HCT116 (cell line): ENCODE measurements at regions not wholly inside any gene's neighbourhood (a gene's known extent, or its start where the extent isn't known, plus 50 kb on each side); places are given as distances from the start of the nearest gene placed in this dataset.

Experiments
- ATAC-seq: fragments of 200-7000 bp; cut with Tn5 transposase; 2 replicates; pipeline ENCODE4 v1.9.1; 2020; ENCODE audit warnings: mild to moderate bottlenecking, moderate library complexity
- BruUV-seq: library from RNA; stranded (reverse); fragments of 400-500 nt; replicated peaks from 2 replicates; lab custom pipeline; 2021; lab: Mats Ljungman, UMichigan
- CTCF ChIA-PET: fragments of 300-600 bp; sonication (Branson Sonifier 250); formaldehyde crosslinking; loops from one replicate; lab custom pipeline; 2021; ENCODE audit warnings: antibody characterized with exemption; lab: Charles Lee
- POLR2A ChIA-PET: fragments of 300-600, 350-600 bp; sonication (Branson Sonifier 250); formaldehyde crosslinking; loops from one replicate; lab custom pipeline; 2021; ENCODE audit warnings: antibody characterized with exemption; lab: Charles Lee
- RAD21 ChIA-PET, 2 experiments: fragments of 300-600 bp; sonication (Branson Sonifier 250); formaldehyde crosslinking; loops; one replicate each; lab custom pipeline; 2023; ENCODE audit warnings: low total read pairs in 2 of 2; ENCODE audit not compliant: uncharacterized antibody in 2 of 2, unreplicated experiment in 2 of 2, low non-redundant PET in 1 of 2; lab: Charles Lee
- DNase-seq: peaks from one replicate; pipeline ENCODE4 v3.0.0-alpha.2; 2010; ENCODE audit warnings: low read depth, low spot score
- H2AFZ ChIP-seq: fragments of 200-600 bp; shearing (Covaris generic), sonication (generic); 2 replicates; pipeline ENCODE4 v1.6.1; 2017; ENCODE audit warnings: low read depth, mixed run types, mixed read lengths, antibody characterized with exemption, low read length; ENCODE audit not compliant: poor library complexity, severe bottlenecking
- H3K27ac ChIP-seq: 2 replicates; pipeline ENCODE4 v1.5.1; 2012; ENCODE audit warnings: low read depth, low read length
- H3K27me3 ChIP-seq: fragments of 200-600 bp; sonication (generic); 2 replicates; pipeline ENCODE4 v1.6.1; 2016; ENCODE audit warnings: mixed run types, low read length, mixed read lengths; ENCODE audit not compliant: insufficient read depth
- H3K36me3 ChIP-seq, 2 experiments: fragments of 200-500 bp in 1 of 2; fragments of 200-600 bp in 1 of 2; sonication (Bioruptor generic) in 1 of 2; sonication (generic) in 1 of 2; 2 replicates each; pipeline versions ENCODE4 v1.5.1 to v1.6.1; 2014 to 2016; ENCODE audit warnings: low read length in 2 of 2, inconsistent platforms in 1 of 2, mixed read lengths in 1 of 2, mixed run types in 1 of 2; ENCODE audit not compliant: insufficient read depth in 2 of 2, control insufficient read depth in 1 of 2
- H3K4me1 ChIP-seq, 2 experiments: fragments of 200-600 bp in 1 of 2; sonication (generic) in 1 of 2; 2 replicates each; pipeline versions ENCODE4 v1.5.1 to v1.6.1; 2012 to 2017; ENCODE audit warnings: low read length in 2 of 2, inconsistent platforms in 1 of 2, mild to moderate bottlenecking in 1 of 2, mixed read lengths in 1 of 2, mixed run types in 1 of 2, moderate library complexity in 1 of 2; ENCODE audit not compliant: insufficient read depth in 2 of 2, control insufficient read depth in 1 of 2
- H3K4me2 ChIP-seq: fragments of 200-600 bp; sonication (generic); 2 replicates; pipeline ENCODE4 v1.6.1; 2017; ENCODE audit warnings: mixed run types, low read length, mixed read lengths
- H3K4me3 ChIP-seq, 2 experiments: fragments of 200-600 bp in 1 of 2; sonication (generic) in 1 of 2; replicated peaks in 1 of 2; 2 replicates each; pipeline ENCODE4 v1.5.1; 2011 to 2016; ENCODE audit warnings: low read length in 2 of 2, control low read depth in 1 of 2, low read depth in 1 of 2, mild to moderate bottlenecking in 1 of 2, mixed read lengths in 1 of 2, mixed run types in 1 of 2
- H3K79me2 ChIP-seq: fragments of 200-600 bp; sonication (generic); 2 replicates; pipeline ENCODE4 v1.6.1; 2017; ENCODE audit warnings: mild to moderate bottlenecking, mixed run types, low read length, moderate library complexity, mixed read lengths; ENCODE audit not compliant: insufficient read depth
- H3K9ac ChIP-seq: fragments of 200-600 bp; sonication (generic); 2 replicates; pipeline ENCODE4 v1.6.1; 2016; ENCODE audit warnings: low read length, mixed read lengths
- H3K9me2 ChIP-seq: fragments of 200-600 bp; sonication (generic), shearing (Covaris generic); 2 replicates; pipeline ENCODE4 v1.6.1; 2017; ENCODE audit warnings: mixed run types, mild to moderate bottlenecking, moderate library complexity; ENCODE audit not compliant: insufficient read depth
- H3K9me3 ChIP-seq, 2 experiments: fragments of 200-500 bp in 1 of 2; fragments of 200-600 bp in 1 of 2; sonication (Bioruptor generic) in 1 of 2; sonication (generic) in 1 of 2; 2 replicates each; pipeline ENCODE4 v1.6.1; 2014 to 2017; ENCODE audit warnings: low read length in 2 of 2, mixed read lengths in 2 of 2, inconsistent platforms in 1 of 2, low read depth in 1 of 2, mild to moderate bottlenecking in 1 of 2, mixed run types in 1 of 2, moderate library complexity in 1 of 2; ENCODE audit not compliant: control insufficient read depth in 1 of 2, insufficient read depth in 1 of 2
- H4K20me1 ChIP-seq: fragments of 200-600 bp; sonication (generic), shearing (Covaris generic); 2 replicates; pipeline ENCODE4 v1.6.1; 2017; ENCODE audit warnings: mixed run types, mild to moderate bottlenecking, moderate library complexity; ENCODE audit not compliant: insufficient read depth
- ATF3 ChIP-seq: IDR thresholded peaks from 2 replicates; pipeline ENCODE4 v1.6.1; 2012
- CBX3 ChIP-seq: IDR thresholded peaks from 2 replicates; pipeline ENCODE4 v1.6.1; 2012; ENCODE audit warnings: low read depth
- CEBPB ChIP-seq: IDR thresholded peaks from 2 replicates; pipeline ENCODE4 v1.6.1; 2012; ENCODE audit warnings: low read depth
- EGR1 ChIP-seq: IDR thresholded peaks from 2 replicates; pipeline ENCODE4 v1.6.1; 2012; ENCODE audit warnings: low read depth
- ELF1 ChIP-seq: IDR thresholded peaks from 2 replicates; pipeline ENCODE4 v1.6.1; 2012; ENCODE audit warnings: low read depth, borderline replicate concordance
- EZH2 ChIP-seq: fragments of 200-600 bp; sonication (generic); IDR thresholded peaks from 2 replicates; pipeline ENCODE4 v1.6.1; 2017; ENCODE audit warnings: antibody characterized with exemption, mixed run types
- EZH2phosphoT487 ChIP-seq: fragments of 200-600 bp; IDR thresholded peaks from 2 replicates; pipeline ENCODE4 v1.6.1; 2018; ENCODE audit warnings: antibody characterized with exemption, borderline replicate concordance
- JUND ChIP-seq: IDR thresholded peaks from 2 replicates; pipeline ENCODE4 v1.6.1; 2012
- SIN3A ChIP-seq: IDR thresholded peaks from 2 replicates; pipeline ENCODE4 v1.6.1; 2012; ENCODE audit warnings: low read depth
- SRF ChIP-seq: IDR thresholded peaks from 2 replicates; pipeline ENCODE4 v1.6.1; 2012; ENCODE audit warnings: low read depth
- YY1 ChIP-seq: IDR thresholded peaks from 2 replicates; pipeline ENCODE4 v1.6.1; 2011; ENCODE audit warnings: low read length, low read depth, moderate library complexity, mild to moderate bottlenecking; ENCODE audit not compliant: insufficient replicate concordance; ENCODE audit errors: extremely low read depth
- ZBTB33 ChIP-seq: IDR thresholded peaks from 2 replicates; pipeline ENCODE4 v1.6.1; 2011; ENCODE audit warnings: mild to moderate bottlenecking, low read length, moderate library complexity; ENCODE audit not compliant: insufficient replicate concordance; ENCODE audit errors: extremely low read depth
- ZFX ChIP-seq: fragments of 450-650 bp; IDR thresholded peaks from 2 replicates; pipeline ENCODE4 v1.6.1; 2017
- ZNF274 ChIP-seq: fragments of 200-500 bp; sonication (Bioruptor generic); IDR thresholded peaks from 2 replicates; pipeline ENCODE4 v1.6.1; 2014; ENCODE audit warnings: mild to moderate bottlenecking, low read depth, low read length, inconsistent platforms
- intact Hi-C: fragments of 100-400 bp; cut with micrococcal nuclease; formaldehyde crosslinking; loops from 2 replicates; pipeline ENCODE4 v1.10.0; 2022

- DNase-seq, result no peak
- H3K9ac ChIP-seq, result no peak overlapping the region
- intact Hi-C loops, result no loop called here
- no peak overlapping the region for H3K4me3 ChIP-seq
- no peaks in the 10 kb centered on the region for H4K20me1 ChIP-seq
- H3K9me3 ChIP-seq, result no peaks in the 10 kb centered on the region
- POLR2A ChIA-PET, result no interaction called here
- no peaks in the 10 kb centered on the region for H3K4me1 ChIP-seq
- H3K9me2 ChIP-seq, result no peaks in the 10 kb centered on the region
- H3K79me2 ChIP-seq, result no peaks in the 10 kb centered on the region
- BruUV-seq, result no TSS peak
- no peak for TF ChIP-seq SRF
- no peak for TF ChIP-seq EZH2phosphoT487
- TF ChIP-seq ELF1, result no peak
- TF ChIP-seq EGR1, result no peak
- TF ChIP-seq ZBTB33, result no peak
- TF ChIP-seq JUND, result no peak
- TF ChIP-seq ATF3, result no peak
- no peak for TF ChIP-seq YY1
- no peak for TF ChIP-seq SIN3A
- no peak for TF ChIP-seq ZFX
- TF ChIP-seq CEBPB, result no peak
- TF ChIP-seq CBX3, result no peak
- TF ChIP-seq ZNF274, result no peak
- no peak for TF ChIP-seq EZH2
- TF ChIP-seq, all 23 proteins: peak for 0
- Histone ChIP-seq H3K27me3 (no peaks in the 10 kb centered on the region), H3K4me2 (no peak overlapping the region), H2AFZ (no peak overlapping the region), H3K36me3 (no peaks in the 10 kb centered on the region), H3K27ac (no peak overlapping the region)
- ChIA-PET CTCF (no interaction called here), RAD21 (no interaction called here)
- ATAC-seq, result no peak
Observed at GRCh38 chrX:150223176-150224015, 139.7 kb upstream of the MAMLD1 start.
